Keratinocyte (primary cell): ENCODE measurements at regions not wholly inside any gene's neighbourhood (a gene's known extent, or its start where the extent isn't known, plus 50 kb on each side); places are given as distances from the start of the nearest gene placed in this dataset.

Experiments
- DNase-seq: peaks from one replicate; pipeline ENCODE4 v3.0.0-alpha.2; 2011; ENCODE audit warnings: low read depth, missing footprints, low spot score
- FAIRE-seq: peaks from 2 replicates; lab custom pipeline; 2011; peaks lifted over from hg19 to GRCh38; lab: Jason Lieb, UNC
- H2AFZ ChIP-seq: 2 replicates; pipeline ENCODE4 v1.6.0; 2012; ENCODE audit warnings: low read length, control low read depth, inconsistent platforms; ENCODE audit not compliant: control insufficient read depth
- H3K27ac ChIP-seq: 2 replicates; pipeline ENCODE4 v1.5.1; 2011; ENCODE audit warnings: low read length; ENCODE audit not compliant: control insufficient read depth, insufficient read depth
- H3K27me3 ChIP-seq: 3 replicates; pipeline ENCODE4 v1.6.0; 2011; ENCODE audit warnings: low read length; ENCODE audit not compliant: control insufficient read depth, insufficient read depth; ENCODE audit errors: extremely low read depth
- H3K36me3 ChIP-seq, 2 experiments: 2 replicates in 1 of 2; 3 replicates in 1 of 2; pipeline ENCODE4 v1.5.1; 2011; ENCODE audit warnings: low read length in 2 of 2, mild to moderate bottlenecking in 1 of 2; ENCODE audit not compliant: control insufficient read depth in 2 of 2, insufficient read depth in 2 of 2; ENCODE audit errors: extremely low read depth in 1 of 2
- H3K4me1 ChIP-seq: 3 replicates; pipeline ENCODE4 v1.5.1; 2011; ENCODE audit warnings: low read length; ENCODE audit not compliant: control insufficient read depth, insufficient read depth; ENCODE audit errors: extremely low read depth
- H3K4me2 ChIP-seq: 3 replicates; pipeline ENCODE4 v1.6.0; 2011; ENCODE audit warnings: low read depth, low read length; ENCODE audit not compliant: control insufficient read depth, insufficient read depth; ENCODE audit errors: extremely low read depth
- H3K4me3 ChIP-seq, 3 experiments: fragments of 200-600 bp in 1 of 3; sonication (generic) in 1 of 3; 2 replicates in 2 of 3; 3 replicates in 1 of 3; pipeline ENCODE4 v1.5.1; 2011 to 2016; ENCODE audit warnings: low read length in 3 of 3, mild to moderate bottlenecking in 3 of 3, control low read depth in 2 of 3, inconsistent platforms in 1 of 3, low read depth in 1 of 3, mixed read lengths in 1 of 3, mixed run types in 1 of 3, moderate library complexity in 1 of 3; ENCODE audit not compliant: control insufficient read depth in 2 of 3, insufficient read depth in 2 of 3; ENCODE audit errors: extremely low read depth in 1 of 3
- H3K79me2 ChIP-seq: 2 replicates; pipeline ENCODE4 v1.6.0; 2012; ENCODE audit warnings: low read length; ENCODE audit not compliant: control insufficient read depth, insufficient read depth
- H3K9ac ChIP-seq: 3 replicates; pipeline ENCODE4 v1.6.0; 2011; ENCODE audit warnings: low read length; ENCODE audit not compliant: control insufficient read depth, insufficient read depth; ENCODE audit errors: extremely low read depth
- H3K9me1 ChIP-seq: 3 replicates; pipeline ENCODE4 v1.6.0; 2011; ENCODE audit warnings: low read length; ENCODE audit not compliant: control insufficient read depth, insufficient read depth; ENCODE audit errors: extremely low read depth
- H3K9me3 ChIP-seq: 2 replicates; pipeline ENCODE4 v1.5.1; 2012; ENCODE audit warnings: low read depth, low read length; ENCODE audit not compliant: control insufficient read depth
- H4K20me1 ChIP-seq: 3 replicates; pipeline ENCODE4 v1.6.0; 2011; ENCODE audit warnings: low read length; ENCODE audit not compliant: control insufficient read depth, insufficient read depth; ENCODE audit errors: extremely low read depth
- CTCF ChIP-seq, 3 experiments: IDR thresholded peaks in 1 of 3; conservative IDR thresholded peaks in 1 of 3; optimal IDR thresholded peaks in 1 of 3; 2 replicates in 2 of 3; 3 replicates in 1 of 3; pipeline versions ENCODE3 to v1.5.1; 2011; ENCODE audit warnings: low read length in 3 of 3, mild to moderate bottlenecking in 3 of 3, moderate library complexity in 2 of 3, control low read depth in 1 of 3, inconsistent platforms in 1 of 3; ENCODE audit not compliant: insufficient read depth in 2 of 3; ENCODE audit errors: extremely low read depth in 1 of 3
- EZH2 ChIP-seq: IDR thresholded peaks from one replicate; pipeline ENCODE4 v1.6.1; 2012; ENCODE audit warnings: inconsistent platforms, mild to moderate bottlenecking, low read length, moderate library complexity
- dilution Hi-C: fragments of 300-500 bp; cut with MboI; formaldehyde crosslinking; loops from one replicate; pipeline ENCODE4 v1.7.0; 2020; ENCODE audit warnings: low sequenced_read_pairs; ENCODE audit not compliant: extremely low pct_ligation_motif_present

- Histone ChIP-seq H3K27me3 (no peaks in the 10 kb centered on the region), H3K4me2 (no peak overlapping the region), H3K9me1 (no peaks in the 10 kb centered on the region), H3K9ac (no peak overlapping the region), H2AFZ (no peak overlapping the region), H4K20me1 (no peaks in the 10 kb centered on the region), H3K36me3 (no peaks in the 10 kb centered on the region), H3K4me3 (no peak overlapping the region), H3K27ac (no peak overlapping the region), H3K79me2 (no peaks in the 10 kb centered on the region), H3K9me3 (no peaks in the 10 kb centered on the region), H3K4me1 (peaks cover 7% of the 10 kb centered on the region)
- DNase-seq (no peak), FAIRE-seq (no peak)
- dilution Hi-C loops: no loop called here
- TF ChIP-seq CTCF (optimal IDR thresholded peaks at IDR 0.05 in 1 of 3, IDR thresholded peaks at IDR 0.05 in 1 of 3, conservative IDR thresholded peaks at IDR 0.05 in 1 of 3; ENCODE audit: extremely low read depth in 1 of 3, insufficient read depth in 2 of 3, low read length in 3 of 3): no peak
- TF ChIP-seq EZH2: no peak
These were observed 177.7 kb upstream of the MCTP2 start for GRCh38 chr15:94053626-94054025.

- Histone ChIP-seq H2AFZ (no peak overlapping the region), H3K9me3 (no peaks in the 10 kb centered on the region), H3K9ac (no peak overlapping the region), H3K27ac (no peak overlapping the region), H3K4me2 (no peak overlapping the region), H3K27me3 (no peaks in the 10 kb centered on the region), H3K36me3 (no peaks in the 10 kb centered on the region), H3K79me2 (no peaks in the 10 kb centered on the region), H3K9me1 (no peaks in the 10 kb centered on the region), H3K4me1 (peaks cover 7% of the 10 kb centered on the region), H4K20me1 (no peaks in the 10 kb centered on the region), H3K4me3 (no peak overlapping the region)
- DNase-seq: no peak
- FAIRE-seq: no peak
- TF ChIP-seq EZH2 (no peak), CTCF (optimal IDR thresholded peaks at IDR 0.05 in 1 of 3, IDR thresholded peaks at IDR 0.05 in 1 of 3, conservative IDR thresholded peaks at IDR 0.05 in 1 of 3; ENCODE audit: extremely low read depth in 1 of 3, insufficient read depth in 2 of 3, low read length in 3 of 3) (no peak)
- dilution Hi-C loops: no loop called here
These were observed 178.7 kb upstream of the MCTP2 start for GRCh38 chr15:94052711-94053110.
